Calu3 (cell line): ENCODE measurements at regions not wholly inside any gene's neighbourhood (a gene's known extent, or its start where the extent isn't known, plus 50 kb on each side); places are given as distances from the start of the nearest gene placed in this dataset.

ENCODE experiments used
- BruUV-seq: library from RNA; stranded (reverse); fragments of 400-500 nt; replicated peaks from 2 replicates; lab custom pipeline; 2021; lab: Mats Ljungman, UMichigan
- CTCF ChIA-PET: fragments of 300-600 bp; sonication (Branson Sonifier 250); formaldehyde crosslinking; loops from one replicate; lab custom pipeline; 2022; ENCODE audit warnings: antibody characterized with exemption; lab: Charles Lee
- DNase-seq: peaks from one replicate; pipeline ENCODE4 v3.0.0; 2022
- H3K27ac Mint-ChIP-seq: one replicate; pipeline ENCODE4 v1.8.0; 2022; ENCODE audit warnings: mixed read lengths; ENCODE audit not compliant: unreplicated experiment
- H3K27me3 Mint-ChIP-seq: one replicate; pipeline ENCODE4 v1.8.0; 2022; ENCODE audit warnings: mixed read lengths; ENCODE audit not compliant: unreplicated experiment
- H3K36me3 Mint-ChIP-seq: one replicate; pipeline ENCODE4 v1.8.0; 2022; ENCODE audit warnings: mild to moderate bottlenecking, moderate library complexity, mixed read lengths; ENCODE audit not compliant: insufficient read depth, unreplicated experiment
- H3K4me1 Mint-ChIP-seq: one replicate; pipeline ENCODE4 v1.8.0; 2022; ENCODE audit warnings: mild to moderate bottlenecking, low read depth, mixed read lengths; ENCODE audit not compliant: unreplicated experiment
- H3K4me3 Mint-ChIP-seq: one replicate; pipeline ENCODE4 v1.8.0; 2022; ENCODE audit warnings: mild to moderate bottlenecking, low read depth, moderate library complexity, mixed read lengths; ENCODE audit not compliant: unreplicated experiment
- H3K9me3 Mint-ChIP-seq: one replicate; pipeline ENCODE4 v1.8.0; 2022; ENCODE audit warnings: low read depth, mixed read lengths; ENCODE audit not compliant: unreplicated experiment
- CTCF ChIP-seq: fragments of 200-600 bp; IDR thresholded peaks from one replicate; pipeline ENCODE4 v1.8.0; 2022; ENCODE audit warnings: antibody characterized with exemption; ENCODE audit not compliant: unreplicated experiment
- intact Hi-C: fragments of 100-400 bp; cut with micrococcal nuclease; formaldehyde crosslinking; loops from one replicate; pipeline ENCODE4 v1.10.0; 2022; ENCODE audit not compliant: unreplicated experiment

DNA sequence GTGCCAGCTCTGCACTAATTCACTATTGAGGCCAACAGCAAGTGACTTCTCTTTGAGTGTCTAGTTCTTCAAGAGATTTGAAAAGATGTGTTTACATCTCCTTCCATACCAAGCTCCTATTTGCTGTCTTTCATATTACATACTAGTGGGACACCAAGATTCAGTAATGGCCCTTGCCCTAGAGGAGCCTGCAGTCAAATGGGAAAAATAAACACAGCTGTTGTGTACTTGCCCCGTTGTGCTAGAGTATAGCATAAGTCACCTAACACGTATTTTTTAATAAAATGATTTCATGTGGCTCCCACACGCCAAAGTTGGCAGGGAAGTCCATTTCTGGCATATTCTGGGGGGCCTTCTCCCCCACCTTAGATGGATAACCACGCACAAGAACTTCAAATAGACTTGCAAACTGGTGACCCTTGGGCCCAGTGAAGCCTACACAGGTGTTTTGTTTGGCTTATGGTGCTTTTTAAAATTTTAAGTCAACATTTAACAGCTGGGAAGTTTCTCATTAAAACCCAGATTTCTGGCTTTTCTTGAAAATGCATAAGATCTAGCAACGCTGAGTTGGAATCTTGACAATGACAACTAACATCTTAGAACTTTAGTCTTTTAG is 95.3 kb upstream of the LPP start:
- no peaks in the 10 kb centered on the region for H3K27me3 Mint-ChIP-seq
- CTCF ChIA-PET: no interaction called here
- no TSS peak for BruUV-seq

DNA sequence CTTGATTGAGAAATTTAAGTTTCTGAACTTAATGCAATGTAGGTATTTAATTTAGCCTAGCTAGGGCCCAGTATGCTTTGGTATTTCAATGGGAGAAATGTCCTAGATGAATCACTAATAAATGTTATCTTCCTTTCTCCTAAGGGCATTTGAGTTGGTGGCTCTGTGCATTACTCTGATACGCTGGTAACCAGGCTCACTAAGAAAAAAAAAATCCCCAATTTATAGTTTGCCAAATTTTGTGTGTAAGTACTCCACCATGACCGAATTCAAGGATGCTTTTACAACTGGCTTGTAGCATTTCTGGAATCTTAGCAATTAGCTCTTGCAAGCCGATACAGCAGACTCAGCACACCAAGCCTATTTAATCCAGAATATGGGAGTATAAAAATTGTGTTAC is 94.6 kb upstream of the LPP start:
- intact Hi-C loops: no loop called here
- no TSS peak for BruUV-seq
- Mint-ChIP-seq H3K4me1 (peaks cover 21% of the 10 kb centered on the region), H3K36me3 (no peaks in the 10 kb centered on the region), H3K27me3 (no peaks in the 10 kb centered on the region), H3K4me3 (no peak overlapping the region), H3K9me3 (no peaks in the 10 kb centered on the region), H3K27ac (no peak overlapping the region)
- TF ChIP-seq CTCF: no peak
- no peak for DNase-seq
- CTCF ChIA-PET: interaction anchor here (0.6 to 1.4 kb wide), 5 partner anchors 8 to 233 kb away, joined by 3 to 9 read pairs (median 3); no protein-coding TSS in a partner anchor

More for the DNA sequence above, 95.3 kb upstream of the LPP start:
- no peak for TF ChIP-seq CTCF
- intact Hi-C loops: no loop called here
- Mint-ChIP-seq H3K9me3 (no peaks in the 10 kb centered on the region), H3K4me1 (peaks cover 19% of the 10 kb centered on the region), H3K36me3 (no peaks in the 10 kb centered on the region), H3K4me3 (no peak overlapping the region), H3K27ac (no peak overlapping the region)
- no peak for DNase-seq

DNA sequence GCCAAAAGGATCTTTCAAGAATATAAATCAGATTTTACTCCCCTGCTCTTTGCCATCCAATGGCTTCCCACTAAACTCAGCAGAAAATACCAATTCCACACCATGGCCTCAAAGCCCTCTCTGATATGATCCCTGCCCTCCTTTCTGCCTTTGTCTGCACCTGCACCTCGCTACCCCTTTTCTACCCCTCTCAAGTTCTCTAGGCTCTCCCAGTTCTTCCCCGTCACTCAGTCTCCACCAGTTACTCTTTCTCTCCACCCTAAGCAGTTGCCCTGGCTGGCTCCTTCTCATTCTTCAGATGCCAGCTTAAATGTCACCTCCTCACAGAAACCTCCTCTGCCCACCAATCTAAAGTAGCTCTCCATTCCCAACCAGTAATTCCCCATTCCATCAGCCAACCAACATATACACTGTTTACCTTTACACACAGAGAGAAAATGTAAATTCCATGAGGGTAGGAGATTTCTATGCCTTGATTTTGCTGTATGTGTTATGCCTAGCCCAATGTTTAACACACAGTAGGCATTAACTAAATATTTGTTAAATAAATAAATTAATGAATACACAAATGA is 93.6 kb upstream of the LPP start:
- TF ChIP-seq CTCF: no peak
- no peak for DNase-seq
- intact Hi-C loops: no loop called here
- H3K27me3 Mint-ChIP-seq: no peaks in the 10 kb centered on the region
- H3K4me1 Mint-ChIP-seq: peaks cover 27% of the 10 kb centered on the region
- H3K9me3 Mint-ChIP-seq: no peaks in the 10 kb centered on the region
- CTCF ChIA-PET: interaction anchor here (0.6 to 2.0 kb wide), 5 partner anchors 9 to 323 kb away, joined by 3 to 9 read pairs (median 4); no protein-coding TSS in a partner anchor
- H3K36me3 Mint-ChIP-seq: no peaks in the 10 kb centered on the region
- no peak overlapping the region for H3K4me3 Mint-ChIP-seq
- no peak overlapping the region for H3K27ac Mint-ChIP-seq
- BruUV-seq: no TSS peak

- CTCF ChIA-PET: interaction anchor here (0.7 to 2.0 kb wide), 3 partner anchors 11 to 324 kb away, joined by 4 to 9 read pairs (median 4); no protein-coding TSS in a partner anchor
- no peaks in the 10 kb centered on the region for H3K36me3 Mint-ChIP-seq
- H3K27ac Mint-ChIP-seq: no peak overlapping the region
- no peaks in the 10 kb centered on the region for H3K27me3 Mint-ChIP-seq
- TF ChIP-seq CTCF: peak; percentile 22
- H3K4me3 Mint-ChIP-seq: no peak overlapping the region
- intact Hi-C loops: no loop called here
- H3K4me1 Mint-ChIP-seq: peaks cover 27% of the 10 kb centered on the region
- DNase-seq: peak; percentile 72
- H3K9me3 Mint-ChIP-seq: no peaks in the 10 kb centered on the region
- no TSS peak for BruUV-seq
These were observed 93.0 kb upstream of the LPP start for GRCh38 chr3:188060840-188061544.
